ENCODE measurements at regions not wholly inside any gene's neighbourhood (a gene's known extent, or its start where the extent isn't known, plus 50 kb on each side); places are given as distances from the start of the nearest gene placed in this dataset.

DNA sequence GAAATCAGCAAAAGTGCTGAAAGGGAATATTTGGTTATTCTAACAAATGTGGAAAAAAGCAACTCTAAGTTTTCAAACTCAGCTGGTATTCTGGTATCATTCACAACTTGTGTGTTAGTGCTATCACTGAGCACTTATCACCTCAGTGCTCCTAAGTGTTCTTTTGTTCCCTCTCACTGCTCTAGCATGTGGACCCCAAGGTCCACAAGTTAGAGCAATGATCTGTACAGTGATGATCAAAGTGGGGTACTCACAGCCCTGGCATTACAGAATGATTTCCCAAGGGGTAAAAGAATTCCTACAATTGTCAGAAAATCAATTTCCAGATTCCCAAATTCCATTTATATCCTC lies 575.0 kb downstream of the DIAPH3 start:
- no peak for DNase-seq

DNA sequence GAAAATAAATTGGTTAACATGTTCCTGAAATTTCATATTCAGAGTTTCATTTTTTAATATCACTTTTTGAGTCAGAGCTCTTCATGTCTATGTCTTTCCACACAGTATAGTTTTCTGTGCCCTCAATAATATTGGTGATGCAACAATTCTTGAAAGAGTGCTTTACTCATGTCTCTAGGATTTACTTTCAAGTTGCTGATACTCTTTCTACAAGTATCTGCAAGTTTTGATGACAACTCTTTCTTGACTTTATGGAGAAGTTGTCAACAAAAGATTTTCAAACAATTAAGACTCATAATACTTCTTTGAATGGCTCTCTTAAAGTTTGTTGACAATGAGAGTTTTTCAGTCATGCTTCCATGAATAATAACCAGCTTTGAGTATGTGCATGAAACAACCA lies 561.7 kb downstream of the DIAPH3 start:
- DNase-seq, result no peak

DNA sequence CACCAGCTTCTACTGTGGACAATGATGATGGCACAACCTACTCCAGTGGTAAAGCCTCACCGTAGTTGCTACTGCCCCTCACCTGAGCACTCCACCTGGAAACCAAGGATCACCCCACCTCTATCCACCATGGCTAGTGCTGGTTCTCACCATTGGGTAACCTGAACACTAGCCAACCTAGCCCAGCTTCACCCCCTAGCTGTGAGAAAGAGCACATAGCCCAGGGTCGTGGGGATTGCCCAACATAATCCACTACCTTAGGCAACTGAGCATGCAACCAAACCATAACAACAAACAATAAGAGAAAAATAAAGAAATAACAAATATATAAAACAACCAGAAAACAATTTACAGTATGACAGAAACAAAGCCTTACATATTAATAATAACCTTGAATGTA lies 560.1 kb downstream of the DIAPH3 start:
- no peak for DNase-seq

DNA sequence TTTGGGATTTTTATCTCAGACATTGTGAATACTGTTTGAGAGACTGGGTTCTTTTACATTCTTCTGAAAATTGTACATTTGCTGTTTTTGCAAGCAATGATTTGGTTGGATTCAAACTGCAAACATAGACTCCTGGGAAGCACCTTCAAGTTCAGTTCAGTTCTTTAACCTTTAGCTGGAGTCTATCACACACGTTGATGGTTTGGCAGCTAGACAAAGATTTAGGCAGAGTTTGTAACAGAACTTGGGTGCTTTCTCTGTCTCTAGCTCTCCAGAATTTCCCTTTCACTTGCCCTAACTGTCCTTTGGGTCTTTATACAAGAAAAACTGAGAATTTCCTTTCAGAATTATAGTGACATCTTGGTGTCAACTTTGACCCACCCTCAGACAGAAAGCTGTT lies 556.6 kb downstream of the DIAPH3 start:
- no peak for DNase-seq

DNA sequence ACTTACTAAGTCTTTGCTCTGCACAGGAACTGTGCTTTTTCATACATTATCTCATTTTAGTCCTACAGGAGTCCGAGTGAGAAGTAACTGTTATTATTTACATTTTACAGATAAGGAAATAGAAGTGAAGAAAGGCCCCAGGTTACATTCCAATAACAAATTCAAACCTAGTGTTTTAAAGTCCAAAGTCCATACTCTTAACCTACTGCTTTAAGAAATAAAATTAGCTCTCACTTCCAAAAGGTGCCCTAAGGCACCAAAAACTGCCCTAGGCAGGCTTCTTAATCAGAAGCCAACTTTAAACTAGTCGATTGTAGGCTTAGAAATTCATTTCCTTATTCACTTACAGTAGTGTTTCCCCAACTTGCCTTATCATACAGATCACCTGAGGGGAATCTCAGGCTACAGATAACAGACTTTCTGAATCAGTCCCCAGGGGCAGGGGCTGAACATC lies 555.9 kb downstream of the DIAPH3 start:
- DNase-seq, result no peak

DNA sequence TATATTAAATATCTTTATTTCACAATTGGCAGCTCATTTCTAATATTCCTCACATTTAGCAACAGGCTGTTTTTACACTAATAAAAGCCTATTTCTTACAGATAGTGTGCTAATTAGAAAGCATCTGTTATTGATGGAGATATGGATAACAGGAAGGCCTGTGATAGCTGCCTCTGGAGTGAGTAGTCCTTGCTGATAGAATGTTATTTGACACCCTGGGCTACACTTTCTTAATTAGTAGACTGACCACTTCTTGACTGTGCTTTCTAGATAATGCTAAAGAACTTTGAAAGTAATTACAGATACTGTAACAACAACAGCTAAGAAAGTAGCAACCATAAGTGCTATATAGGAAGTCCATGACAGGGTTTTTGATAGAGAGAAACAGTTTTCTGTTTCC lies 554.3 kb downstream of the DIAPH3 start:
- DNase-seq, result no peak

Measured in NCI-H345 (cell line).